H9 (cell line): ENCODE measurements at regions not wholly inside any gene's neighbourhood (a gene's known extent, or its start where the extent isn't known, plus 50 kb on each side); places are given as distances from the start of the nearest gene placed in this dataset.
"Not testable (repeated sequence)": the region's sequence is repeated elsewhere in the genome, so short reads cannot be mapped to it uniquely, and the experiment has no call there.

Experiments
- DNase-seq: peaks from one replicate; pipeline ENCODE4 v3.0.0-alpha.2; 2017
- H2AFZ ChIP-seq: one replicate; pipeline ENCODE4 v1.6.1; 2013; ENCODE audit warnings: mild to moderate bottlenecking, low read length, control low read depth, moderate library complexity
- H2AK5ac ChIP-seq: 2 replicates; pipeline ENCODE4 v1.6.1; 2013; ENCODE audit warnings: low read length, control low read depth, mixed read lengths; ENCODE audit not compliant: insufficient read length
- H2BK120ac ChIP-seq: one replicate; pipeline ENCODE4 v1.6.1; 2013; ENCODE audit warnings: low read depth, mild to moderate bottlenecking, low read length, control low read depth, inconsistent platforms; ENCODE audit not compliant: poor library complexity, severe bottlenecking
- H2BK12ac ChIP-seq: 2 replicates; pipeline ENCODE4 v1.6.1; 2013; ENCODE audit warnings: low read length, control low read depth, mixed read lengths, low read depth; ENCODE audit not compliant: insufficient read length
- H2BK15ac ChIP-seq: 2 replicates; pipeline ENCODE4 v1.6.1; 2013; ENCODE audit warnings: low read depth, low read length, control low read depth
- H2BK20ac ChIP-seq: one replicate; pipeline ENCODE4 v1.6.1; 2013; ENCODE audit warnings: low read depth, mild to moderate bottlenecking, low read length, control low read depth, inconsistent platforms; ENCODE audit not compliant: poor library complexity, severe bottlenecking
- H2BK5ac ChIP-seq: 2 replicates; pipeline ENCODE4 v1.6.1; 2013; ENCODE audit warnings: low read length, control low read depth, mixed read lengths; ENCODE audit not compliant: insufficient read length
- H3K14ac ChIP-seq: 2 replicates; pipeline ENCODE4 v1.6.1; 2013; ENCODE audit warnings: low read length, control low read depth; ENCODE audit not compliant: insufficient read depth
- H3K18ac ChIP-seq: 2 replicates; pipeline ENCODE4 v1.6.1; 2013; ENCODE audit warnings: low read depth, mild to moderate bottlenecking, mixed read lengths, low read length, control low read depth; ENCODE audit not compliant: insufficient read length
- H3K23ac ChIP-seq: 2 replicates; pipeline ENCODE4 v1.6.1; 2013; ENCODE audit warnings: low read length, control low read depth, mixed read lengths, low read depth; ENCODE audit not compliant: insufficient read length
- H3K23me2 ChIP-seq: 2 replicates; pipeline ENCODE4 v1.6.1; 2013; ENCODE audit warnings: low read depth, mild to moderate bottlenecking, mixed read lengths, low read length, control low read depth; ENCODE audit not compliant: insufficient read length, poor library complexity, severe bottlenecking
- H3K27ac ChIP-seq: 2 replicates; pipeline ENCODE4 v1.5.1; 2013; ENCODE audit warnings: low read length, control low read depth, mixed read lengths, low read depth; ENCODE audit not compliant: insufficient read length
- H3K27me3 ChIP-seq: 2 replicates; pipeline ENCODE4 v1.6.1; 2013; ENCODE audit warnings: low read length, control low read depth, inconsistent platforms; ENCODE audit not compliant: insufficient read depth
- H3K4ac ChIP-seq: 2 replicates; pipeline ENCODE4 v1.6.1; 2013; ENCODE audit warnings: low read depth, mild to moderate bottlenecking, control low read depth, inconsistent platforms, low read length, moderate library complexity
- H3K4me1 ChIP-seq: 2 replicates; pipeline ENCODE4 v1.6.1; 2013; ENCODE audit warnings: low read length, control low read depth, inconsistent platforms; ENCODE audit not compliant: insufficient read depth
- H3K4me2 ChIP-seq: 2 replicates; pipeline ENCODE4 v1.6.1; 2013; ENCODE audit warnings: low read length, control low read depth, mixed read lengths; ENCODE audit not compliant: insufficient read length, insufficient read depth
- H3K56ac ChIP-seq: 2 replicates; pipeline ENCODE4 v1.6.1; 2013; ENCODE audit warnings: low read depth, mild to moderate bottlenecking, mixed read lengths, low read length, control low read depth; ENCODE audit not compliant: insufficient read length
- H3K79me1 ChIP-seq: 2 replicates; pipeline ENCODE4 v1.6.1; 2013; ENCODE audit warnings: low read depth, mild to moderate bottlenecking, moderate library complexity, low read length, control low read depth, inconsistent platforms; ENCODE audit not compliant: insufficient read depth, poor library complexity, severe bottlenecking
- H3K79me2 ChIP-seq: 2 replicates; pipeline ENCODE4 v1.6.1; 2013; ENCODE audit warnings: low read length, control low read depth, inconsistent platforms; ENCODE audit not compliant: insufficient read depth
- H3K9ac ChIP-seq: 2 replicates; pipeline ENCODE4 v1.6.1; 2013; ENCODE audit warnings: low read length, control low read depth, mixed read lengths; ENCODE audit not compliant: insufficient read length; ENCODE audit errors: extremely low read depth
- H3K9me3 ChIP-seq: one replicate; pipeline ENCODE4 v1.6.1; 2013; ENCODE audit warnings: low read depth, low read length, inconsistent platforms; ENCODE audit not compliant: control insufficient read depth
- H3T11ph ChIP-seq: one replicate; pipeline ENCODE4 v1.6.1; 2013; ENCODE audit warnings: mild to moderate bottlenecking, low read length, control low read depth, inconsistent platforms
- H4K20me1 ChIP-seq: one replicate; pipeline ENCODE4 v1.6.1; 2013; ENCODE audit not compliant: control insufficient read depth, insufficient read length, insufficient read depth
- H4K5ac ChIP-seq: 2 replicates; pipeline ENCODE4 v1.6.1; 2013; ENCODE audit warnings: low read depth, mild to moderate bottlenecking, mixed read lengths, low read length, control low read depth; ENCODE audit not compliant: insufficient read length
- H4K8ac ChIP-seq: replicated peaks from 2 replicates; pipeline ENCODE4 v1.6.1; 2013; ENCODE audit warnings: low read length, control low read depth, mixed read lengths, low read depth; ENCODE audit not compliant: insufficient read length
- H4K91ac ChIP-seq: 2 replicates; pipeline ENCODE4 v1.6.1; 2013; ENCODE audit warnings: low read depth, mild to moderate bottlenecking, moderate library complexity, mixed read lengths, low read length, control low read depth; ENCODE audit not compliant: insufficient read length
- H3K27ac Mint-ChIP-seq, 3 experiments: 2 replicates in 2 of 3; 3 replicates in 1 of 3; pipeline ENCODE4 v1.8.0; 2020 to 2021; ENCODE audit warnings: mixed read lengths in 3 of 3, mild to moderate bottlenecking in 1 of 3, moderate library complexity in 1 of 3
- H3K27me3 Mint-ChIP-seq: 2 replicates; pipeline ENCODE4 v1.8.0; 2021; ENCODE audit warnings: low read depth, mild to moderate bottlenecking, moderate library complexity, mixed read lengths
- H3K36me3 Mint-ChIP-seq, 3 experiments: 2 replicates in 2 of 3; 3 replicates in 1 of 3; pipeline ENCODE4 v1.8.0; 2020 to 2021; ENCODE audit warnings: low read depth in 3 of 3, mixed read lengths in 3 of 3; ENCODE audit not compliant: insufficient read depth in 1 of 3
- H3K4me1 Mint-ChIP-seq, 2 experiments: 2 replicates each; pipeline ENCODE4 v1.8.0; 2020; ENCODE audit warnings: mixed read lengths in 2 of 2
- H3K4me3 Mint-ChIP-seq, 2 experiments: 2 replicates in 1 of 2; 3 replicates in 1 of 2; pipeline ENCODE4 v1.8.0; 2020 to 2021; ENCODE audit warnings: mild to moderate bottlenecking in 2 of 2, mixed read lengths in 2 of 2, moderate library complexity in 1 of 2
- H3K9me3 Mint-ChIP-seq, 2 experiments: 2 replicates in 1 of 2; 3 replicates in 1 of 2; pipeline ENCODE4 v1.8.0; 2020; ENCODE audit warnings: mild to moderate bottlenecking in 2 of 2, mixed read lengths in 2 of 2, moderate library complexity in 1 of 2
- CTCF ChIP-seq: fragments of 200-600 bp; sonication (generic); conservative IDR thresholded peaks from 3 replicates; pipeline ENCODE4 v1.8.0; 2021; ENCODE audit warnings: antibody characterized with exemption, mild to moderate bottlenecking
- WGBS: extraction: QIAGEN DNeasy Blood & Tissue Kit; methylation state at CpG from one replicate; pipeline ENCODE4 v1.1.7; 2013; ENCODE audit warnings: missing lambda C conversion rate, low lambda C conversion rate, mixed read lengths; ENCODE audit not compliant: insufficient read length; ENCODE audit errors: extremely low coverage; 5-methylcytosine and 5-hydroxymethylcytosine counted together

DNA sequence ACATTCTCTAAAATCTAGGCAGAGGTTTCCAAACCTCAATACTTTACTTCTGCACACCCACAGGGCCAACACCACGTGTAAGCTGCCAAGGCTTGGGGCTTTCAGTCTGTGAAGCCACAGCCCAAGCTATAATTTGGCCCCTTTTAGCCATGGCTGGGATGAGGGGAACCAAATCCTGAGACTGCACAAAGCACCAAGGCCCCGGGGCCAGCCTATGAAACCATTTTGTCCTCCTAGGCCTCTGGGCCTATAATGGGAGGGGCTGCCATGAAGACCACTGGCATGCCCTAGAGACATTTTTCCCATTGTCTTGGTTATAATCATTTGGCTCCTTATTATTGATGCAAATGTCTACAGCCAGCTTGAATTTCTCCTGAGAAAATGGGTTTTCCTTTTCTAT, 513.0 kb upstream of the ADGRB3 start:
- Histone ChIP-seq H4K8ac (no peak overlapping the region), H3K4ac (no peak overlapping the region), H3K9me3 (peaks cover 8% of the 10 kb centered on the region), H2AK5ac (no peak overlapping the region), H2BK5ac (no peak overlapping the region), H3K9ac (no peak overlapping the region), H3K27ac (no peak overlapping the region), H2BK20ac (no peak overlapping the region), H4K91ac (no peak overlapping the region), H4K20me1 (no peaks in the 10 kb centered on the region), H3K27me3 (no peaks in the 10 kb centered on the region), H3K14ac (no peak overlapping the region), H3K23ac (no peak overlapping the region), H2AFZ (no peak overlapping the region), H3K56ac (no peak overlapping the region), H2BK12ac (no peak overlapping the region), H3K79me2 (no peaks in the 10 kb centered on the region), H4K5ac (no peak overlapping the region), H3K4me1 (no peaks in the 10 kb centered on the region), H3T11ph (no peak overlapping the region), H2BK120ac (no peak overlapping the region), H3K79me1 (no peaks in the 10 kb centered on the region), H3K18ac (no peak overlapping the region), H2BK15ac (no peak overlapping the region), H3K23me2 (no peaks in the 10 kb centered on the region), H3K4me2 (no peak overlapping the region)
- Mint-ChIP-seq H3K27me3 (no peaks in the 10 kb centered on the region; the same call in 1 of the 2 replicates), H3K27ac (no peak overlapping the region), H3K36me3 (peaks cover 20 to 31% (median 23%) of the 10 kb centered on the region in 3 experiments), H3K9me3 (peaks cover 24 to 29% of the 10 kb centered on the region in 2 experiments), H3K4me1 (no peaks in the 10 kb centered on the region), H3K4me3 (no peak overlapping the region)
- no peak for DNase-seq
- no peak for TF ChIP-seq CTCF
- no CpG with 5 or more reads among the region's 2 CpGs for WGBS

GRCh38 chr6:68120954-68121353, 514.1 kb upstream of the ADGRB3 start:
- H4K5ac ChIP-seq, H3K27me3 Mint-ChIP-seq: not testable (repeated sequence)
- peaks cover 20 to 31% (median 23%) of the 10 kb centered on the region in 3 experiments for H3K36me3 Mint-ChIP-seq

More at GRCh38 chr6:68120954-68121353, 514.1 kb upstream of the ADGRB3 start:
- not testable (repeated sequence) for H3K9me3 ChIP-seq, H3K79me1 ChIP-seq, H2BK12ac ChIP-seq, H2BK15ac ChIP-seq, H3K9ac ChIP-seq, H3K23ac ChIP-seq, H2AFZ ChIP-seq, H3K27me3 ChIP-seq, H3K27ac Mint-ChIP-seq, H3K79me2 ChIP-seq, H3T11ph ChIP-seq, H2BK20ac ChIP-seq, H3K4ac ChIP-seq, H3K23me2 ChIP-seq, H3K4me3 Mint-ChIP-seq, H3K56ac ChIP-seq, H3K18ac ChIP-seq, H4K20me1 ChIP-seq, H4K91ac ChIP-seq, H3K27ac ChIP-seq, DNase-seq, H2BK120ac ChIP-seq, H3K14ac ChIP-seq, H3K4me2 ChIP-seq, H4K8ac ChIP-seq, H3K4me1 ChIP-seq, H2AK5ac ChIP-seq, H3K4me1 Mint-ChIP-seq, H2BK5ac ChIP-seq
- WGBS: no CpG with 5 or more reads among the region's 2 CpGs
- peaks cover 24 to 29% of the 10 kb centered on the region in 2 experiments for H3K9me3 Mint-ChIP-seq
